HG02943 (cell line): ENCODE measurements at regions not wholly inside any gene's neighbourhood (a gene's known extent, or its start where the extent isn't known, plus 50 kb on each side); places are given as distances from the start of the nearest gene placed in this dataset.

Source experiments
- ATAC-seq: cut with Tn5 transposase; IDR thresholded peaks from one replicate; pipeline ENCODE4 v1.9.1; 2021; ENCODE audit warnings: mild to moderate bottlenecking, low read depth, moderate library complexity; ENCODE audit not compliant: unreplicated experiment

GRCh38 chr6:90849686-90850085 is 262.8 kb upstream of the MAP3K7 start:
- ATAC-seq, result no peak

GRCh38 chr6:90846824-90847223 is 260.0 kb upstream of the MAP3K7 start:
- ATAC-seq, result no peak

GRCh38 chr6:90835596-90836212 is 248.8 kb upstream of the MAP3K7 start:
- no peak for ATAC-seq

- ATAC-seq, result no peak
These were observed 242.4 kb upstream of the MAP3K7 start for GRCh38 chr6:90829311-90829710.

GRCh38 chr6:90820436-90820835 is 233.6 kb upstream of the MAP3K7 start:
- no peak for ATAC-seq

GRCh38 chr6:90819483-90819882 is 232.6 kb upstream of the MAP3K7 start:
- ATAC-seq, result no peak

- no peak for ATAC-seq
These were observed 231.3 kb upstream of the MAP3K7 start for GRCh38 chr6:90818163-90818562.

- no peak for ATAC-seq
These were observed 229.9 kb upstream of the MAP3K7 start for GRCh38 chr6:90816764-90817163.

GRCh38 chr6:90811596-90812226 is 224.8 kb upstream of the MAP3K7 start:
- no peak for ATAC-seq

GRCh38 chr6:90809035-90809434 is 222.2 kb upstream of the MAP3K7 start:
- no peak for ATAC-seq

GRCh38 chr6:90807791-90808701 is 221.2 kb upstream of the MAP3K7 start:
- ATAC-seq, result no peak

- no peak for ATAC-seq
These were observed 218.8 kb upstream of the MAP3K7 start for GRCh38 chr6:90805619-90806155.

- no peak for ATAC-seq
These were observed 217.1 kb upstream of the MAP3K7 start for GRCh38 chr6:90803956-90804355.

- ATAC-seq, result no peak
These were observed 208.2 kb upstream of the MAP3K7 start for GRCh38 chr6:90795078-90795477.

- no peak for ATAC-seq
These were observed 206.9 kb upstream of the MAP3K7 start for GRCh38 chr6:90793771-90794170.

GRCh38 chr6:90790696-90791095 is 203.8 kb upstream of the MAP3K7 start:
- no peak for ATAC-seq

GRCh38 chr6:90790058-90790457 is 203.2 kb upstream of the MAP3K7 start:
- no peak for ATAC-seq

- ATAC-seq, result no peak
These were observed 201.9 kb upstream of the MAP3K7 start for GRCh38 chr6:90788781-90789180.

- ATAC-seq, result no peak
These were observed 200.6 kb upstream of the MAP3K7 start for GRCh38 chr6:90787446-90787845.

- ATAC-seq, result no peak
These were observed 193.9 kb upstream of the MAP3K7 start for GRCh38 chr6:90780778-90781177.

- ATAC-seq, result no peak
These were observed 193.3 kb upstream of the MAP3K7 start for GRCh38 chr6:90780141-90780540.
